Testis (tissue), 2 donors: ENCODE measurements at regions not wholly inside any gene's neighbourhood (a gene's known extent, or its start where the extent isn't known, plus 50 kb on each side); places are given as distances from the start of the nearest gene placed in this dataset.
"Not testable (repeated sequence)": the region's sequence is repeated elsewhere in the genome, so short reads cannot be mapped to it uniquely, and the experiment has no call there.

Experiments
- DNase-seq: peaks from one replicate; pipeline ENCODE4 v3.0.0-alpha.2; 2019
- H3K27ac ChIP-seq, 2 donors: fragments of 200-600 bp; sonication (generic); one replicate each; pipeline ENCODE4 v1.5.1; 2019
- H3K27me3 ChIP-seq: fragments of 200-600 bp; sonication (generic); one replicate; pipeline ENCODE4 v1.5.1; 2019
- H3K36me3 ChIP-seq: fragments of 200-600 bp; sonication (generic); one replicate; pipeline ENCODE4 v1.5.1; 2017; ENCODE audit warnings: low read depth; ENCODE audit errors: missing control alignments
- H3K4me1 ChIP-seq: fragments of 200-600 bp; sonication (generic); one replicate; pipeline ENCODE4 v1.5.1; 2019
- H3K4me3 ChIP-seq, 2 donors: fragments of 200-600 bp; sonication (generic); one replicate each; pipeline ENCODE4 v1.5.1; 2017 to 2019
- H3K9me3 ChIP-seq: fragments of 200-600 bp; sonication (generic); one replicate; pipeline ENCODE4 v1.5.1; 2017
- POLR2A ChIP-seq: fragments of 450-650 bp; IDR thresholded peaks from one replicate; pipeline ENCODE4 v1.6.1; 2017; ENCODE audit warnings: antibody characterized with exemption, mild to moderate bottlenecking, moderate library complexity
- WGBS, 2 donors: methylation state at CpG; one replicate each; pipeline ENCODE4 v1.1.5; 2018; 5-methylcytosine and 5-hydroxymethylcytosine counted together
- intact Hi-C: fragments of 100-400 bp; cut with DNase I; formaldehyde crosslinking; loops from one replicate; pipeline ENCODE4 v1.15.1; 2023; ENCODE audit warnings: low total_unique reads
- TF ChIP-seq, protein P1 (sequence below), 3 experiments: fragments of 450-650 bp in 2 of 3; fragments of 200-600 bp in 1 of 3; sonication (generic) in 1 of 3; IDR thresholded peaks; one replicate each; pipeline ENCODE4 v1.5.1; 2016 to 2019; ENCODE audit warnings: antibody characterized with exemption in 3 of 3, mild to moderate bottlenecking in 2 of 3, moderate library complexity in 1 of 3

DNA sequence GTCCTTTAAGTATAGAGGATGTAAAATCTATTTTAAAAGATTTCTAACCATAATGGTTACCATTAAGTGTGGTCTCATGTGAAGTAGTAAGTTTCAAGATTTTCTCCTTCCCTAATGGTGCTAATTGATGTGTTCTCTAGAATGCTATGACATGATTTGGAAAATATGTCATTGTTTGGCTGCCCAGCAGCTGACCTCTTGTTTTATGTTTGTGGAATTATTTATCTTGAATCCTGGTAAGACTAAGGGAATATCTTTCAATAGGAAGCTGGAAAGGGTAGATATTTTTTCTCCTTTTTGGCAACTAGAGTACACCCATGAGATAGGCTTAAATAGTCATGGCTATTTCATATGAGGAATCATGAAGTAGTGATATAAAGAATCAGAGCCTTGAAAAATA is 139.8 kb upstream of the CHODL start:
- Histone ChIP-seq H3K9me3 (no peaks in the 10 kb centered on the region), H3K27me3 (no peaks in the 10 kb centered on the region), H3K36me3 (no peaks in the 10 kb centered on the region), H3K4me1 (no peaks in the 10 kb centered on the region), H3K4me3 (no peak overlapping the region), H3K27ac (no peak overlapping the region)
- intact Hi-C loops: no loop called here
- no peak for DNase-seq
- TF ChIP-seq POLR2A: no peak
- TF ChIP-seq, protein P1, sequence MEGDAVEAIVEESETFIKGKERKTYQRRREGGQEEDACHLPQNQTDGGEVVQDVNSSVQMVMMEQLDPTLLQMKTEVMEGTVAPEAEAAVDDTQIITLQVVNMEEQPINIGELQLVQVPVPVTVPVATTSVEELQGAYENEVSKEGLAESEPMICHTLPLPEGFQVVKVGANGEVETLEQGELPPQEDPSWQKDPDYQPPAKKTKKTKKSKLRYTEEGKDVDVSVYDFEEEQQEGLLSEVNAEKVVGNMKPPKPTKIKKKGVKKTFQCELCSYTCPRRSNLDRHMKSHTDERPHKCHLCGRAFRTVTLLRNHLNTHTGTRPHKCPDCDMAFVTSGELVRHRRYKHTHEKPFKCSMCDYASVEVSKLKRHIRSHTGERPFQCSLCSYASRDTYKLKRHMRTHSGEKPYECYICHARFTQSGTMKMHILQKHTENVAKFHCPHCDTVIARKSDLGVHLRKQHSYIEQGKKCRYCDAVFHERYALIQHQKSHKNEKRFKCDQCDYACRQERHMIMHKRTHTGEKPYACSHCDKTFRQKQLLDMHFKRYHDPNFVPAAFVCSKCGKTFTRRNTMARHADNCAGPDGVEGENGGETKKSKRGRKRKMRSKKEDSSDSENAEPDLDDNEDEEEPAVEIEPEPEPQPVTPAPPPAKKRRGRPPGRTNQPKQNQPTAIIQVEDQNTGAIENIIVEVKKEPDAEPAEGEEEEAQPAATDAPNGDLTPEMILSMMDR (IDR thresholded peaks at IDR 0.05): no peak

DNA sequence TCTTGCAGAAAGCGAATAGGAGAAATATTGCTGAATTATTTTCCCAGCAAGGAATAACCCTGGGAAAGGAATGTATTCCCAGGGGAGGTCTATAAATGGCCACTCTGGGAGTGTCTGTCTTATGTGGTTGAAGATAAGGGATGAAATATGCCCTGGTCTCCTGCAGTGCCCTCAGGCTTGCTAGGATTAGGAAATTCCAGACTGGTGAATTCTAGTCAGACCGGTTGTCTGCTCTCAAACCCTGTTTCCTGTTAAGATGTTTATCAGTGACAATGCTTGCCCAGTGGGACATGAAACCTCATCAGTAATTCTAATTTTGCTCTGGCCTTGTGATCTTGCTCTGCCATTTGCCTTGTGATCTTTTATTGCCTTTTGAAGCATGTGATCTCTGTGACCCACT is 148.2 kb upstream of the CHODL start:
- H3K27me3 ChIP-seq, H3K9me3 ChIP-seq, H3K36me3 ChIP-seq, H3K4me1 ChIP-seq, DNase-seq, H3K27ac ChIP-seq, intact Hi-C loops, H3K4me3 ChIP-seq: not testable (repeated sequence)
- WGBS, 2 donors: 77 to 81% methylated on average over 2 of the region's 2 CpGs

DNA sequence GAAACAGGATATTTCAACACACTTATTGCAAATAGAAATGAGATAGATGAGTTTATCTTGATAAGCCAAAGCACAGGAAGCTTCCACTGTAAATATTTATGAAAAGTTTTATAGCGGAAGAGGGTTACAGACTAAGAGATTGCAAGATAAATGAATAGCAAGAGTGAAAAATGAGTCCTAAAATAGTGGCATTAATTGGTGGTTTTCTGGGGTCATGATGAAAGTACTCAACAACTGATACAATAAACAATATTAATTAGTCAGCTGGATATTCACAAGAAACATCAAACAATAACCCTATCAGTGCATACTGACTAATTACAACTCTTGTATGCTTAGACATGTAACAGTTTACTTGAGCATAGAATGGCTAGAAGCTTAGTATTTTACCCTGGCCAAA is 154.8 kb upstream of the CHODL start:
- Histone ChIP-seq H3K9me3 (no peaks in the 10 kb centered on the region), H3K4me1 (no peaks in the 10 kb centered on the region), H3K36me3 (no peaks in the 10 kb centered on the region), H3K4me3 (no peak overlapping the region), H3K27me3 (no peaks in the 10 kb centered on the region), H3K27ac (no peak overlapping the region)
- intact Hi-C loops: no loop called here
- no peak for TF ChIP-seq POLR2A
- TF ChIP-seq, protein P1 (IDR thresholded peaks at IDR 0.05): no peak
- WGBS, 2 donors: 63 to 89% methylated on average over 1 of the region's 1 CpG
- no peak for DNase-seq

DNA sequence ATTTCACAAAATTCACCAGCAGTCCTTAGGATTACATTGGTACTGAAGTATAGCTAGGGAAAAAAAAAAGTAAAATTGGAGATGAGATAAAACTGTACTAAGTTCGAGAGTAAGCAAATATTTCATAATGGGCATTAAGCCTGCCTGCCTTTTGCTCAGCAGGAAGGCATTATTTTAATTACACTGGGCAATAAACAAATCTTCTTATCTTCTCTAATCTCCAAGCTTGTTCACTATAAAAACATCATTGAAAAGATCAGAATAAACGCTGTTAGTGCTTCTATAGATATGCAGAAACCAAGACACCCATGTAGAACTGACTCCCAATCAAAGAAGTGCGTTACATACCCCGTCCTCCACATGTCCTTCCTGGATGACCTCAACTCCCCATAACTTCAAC is 174.2 kb upstream of the CHODL start:
- no peaks in the 10 kb centered on the region for H3K4me1 ChIP-seq
- DNase-seq: no peak
- no peak overlapping the region for H3K4me3 ChIP-seq
- no peaks in the 10 kb centered on the region for H3K27me3 ChIP-seq
- H3K36me3 ChIP-seq: no peaks in the 10 kb centered on the region
- no peak overlapping the region for H3K27ac ChIP-seq
- TF ChIP-seq, protein P1 (IDR thresholded peaks at IDR 0.05): no peak
- no peak for TF ChIP-seq POLR2A
- 72 to 78% methylated on average over 4 of the region's 4 CpGs for WGBS, 2 donors
- intact Hi-C loops: no loop called here
- H3K9me3 ChIP-seq: no peaks in the 10 kb centered on the region

DNA sequence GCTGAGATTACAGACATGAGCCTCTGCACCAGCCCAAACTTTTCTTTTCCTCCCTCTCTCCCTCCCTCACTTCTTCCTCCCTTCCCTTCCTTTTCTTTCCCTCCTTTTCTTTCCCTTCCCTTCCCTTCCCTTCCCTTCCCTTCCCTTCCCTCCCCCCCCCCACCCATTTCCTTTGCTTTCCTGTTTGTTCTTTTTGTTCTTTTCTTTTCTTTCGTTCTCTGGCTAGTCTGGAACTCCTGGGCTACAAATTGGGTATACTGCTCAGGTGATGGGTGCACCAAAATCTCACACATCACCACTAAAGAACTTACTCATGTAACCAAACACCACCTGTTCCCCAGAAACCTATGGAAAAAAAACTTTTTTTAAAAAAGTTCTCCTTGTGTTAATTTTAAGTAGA is 174.8 kb upstream of the CHODL start:
- no peak overlapping the region for H3K4me3 ChIP-seq
- intact Hi-C loops: no loop called here
- H3K36me3 ChIP-seq: no peaks in the 10 kb centered on the region
- TF ChIP-seq, protein P1 (IDR thresholded peaks at IDR 0.05): no peak
- TF ChIP-seq POLR2A: no peak
- H3K27me3 ChIP-seq: no peaks in the 10 kb centered on the region
- no peaks in the 10 kb centered on the region for H3K4me1 ChIP-seq
- no peak overlapping the region for H3K27ac ChIP-seq
- H3K9me3 ChIP-seq: no peaks in the 10 kb centered on the region
- WGBS, 2 donors: 75 to 82% methylated on average over 1 of the region's 1 CpG
- DNase-seq: no peak
